ENCODE measurements at regions not wholly inside any gene's neighbourhood (a gene's known extent, or its start where the extent isn't known, plus 50 kb on each side); places are given as distances from the start of the nearest gene placed in this dataset.

DNA sequence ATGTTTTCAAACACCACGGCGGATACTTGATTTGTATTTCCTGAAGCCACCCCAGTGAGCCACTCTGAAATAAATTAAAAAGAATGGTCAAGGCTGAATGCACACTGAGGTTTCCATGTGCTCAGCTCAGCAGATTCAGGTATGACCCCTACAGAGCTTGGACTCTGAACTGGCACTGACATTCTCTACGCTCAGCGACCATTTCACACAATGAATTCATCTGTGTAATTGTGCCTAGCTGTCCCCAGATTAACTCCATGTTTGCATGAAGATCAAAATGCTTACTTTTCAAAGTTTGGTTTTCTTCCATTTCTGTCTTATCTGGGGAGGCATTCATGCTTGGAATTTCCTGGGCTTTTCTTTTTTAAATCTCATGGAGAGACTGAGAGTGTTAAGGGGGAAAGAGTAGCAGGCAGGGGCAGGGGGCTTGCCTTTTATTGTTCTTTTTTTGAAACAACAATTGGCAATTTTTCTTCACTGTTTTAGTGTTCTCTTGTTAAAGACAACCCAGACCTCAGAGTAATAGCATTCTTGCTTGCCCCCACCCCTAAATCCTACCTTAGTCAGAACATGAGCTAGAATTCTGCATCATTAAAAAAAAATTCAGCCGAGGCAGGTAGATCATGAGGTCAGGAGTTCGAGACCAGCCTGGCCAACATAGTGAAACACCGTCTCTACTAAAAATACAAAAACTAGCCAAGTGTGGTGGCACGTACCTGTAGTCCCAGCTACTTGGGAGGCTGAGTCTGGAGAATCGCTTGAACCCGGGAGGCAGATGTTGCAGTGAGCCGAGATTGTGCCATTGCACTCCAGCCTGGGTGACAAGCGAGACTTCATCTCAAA is 85.5 kb upstream of the HNF1B start:
- peak overlapping the region; percentile 74 for H3K4me2 ChIP-seq (ENCODE audit: control insufficient read depth, insufficient read depth)
- DNase-seq (ENCODE audit: low read depth, low spot score) (peak; percentile 81), FAIRE-seq (no peak), ATAC-seq (peak; percentile 80)
- no peaks in the 10 kb centered on the region for H3K9me3 ChIP-seq (replicated peaks; ENCODE audit: control insufficient read depth, insufficient read depth, low read length)
- H4K20me1 ChIP-seq (ENCODE audit: control insufficient read depth, insufficient read depth) = no peaks in the 10 kb centered on the region
- H3K9ac ChIP-seq (ENCODE audit: control insufficient read depth, insufficient read depth, low read length) = peak overlapping the region; percentile 5; the same call in 1 of the 2 replicates
- no peaks in the 10 kb centered on the region for H3K79me2 ChIP-seq (ENCODE audit: control insufficient read depth, insufficient read depth, low read length)
- WGBS (ENCODE audit: insufficient coverage, insufficient replicate concordance, low lambda C conversion rate, missing lambda C conversion rate) = 62% methylated on average over 12 of the region's 12 CpGs
- no TSS peak for BruUV-seq (replicated peaks)
- ChIA-PET POLR2A (interaction anchor here (0.8 to 1.4 kb wide), 2 partner anchors 10 to 84 kb away, joined by 4 to 5 read pairs; no protein-coding TSS in a partner anchor), SMC1A (ENCODE audit: uncharacterized antibody, unreplicated experiment) (interaction anchor here (0.7 to 7.9 kb wide), 13 partner anchors 9 to 389 kb away, joined by 3 to 48 read pairs (median 3); no protein-coding TSS in a partner anchor), CTCF (interaction anchor here (1.0 to 5.6 kb wide), 6 partner anchors 10 to 85 kb away, joined by 3 to 51 read pairs (median 9); no protein-coding TSS in a partner anchor), RAD21 (ENCODE audit: unreplicated experiment) (interaction anchor here (0.8 to 4.2 kb wide), 6 partner anchors 10 to 85 kb away, joined by 3 to 23 read pairs (median 7); no protein-coding TSS in a partner anchor)
- H3K27ac ChIP-seq (ENCODE audit: control insufficient read depth, insufficient read depth) = peak overlapping the region; percentile 79
- H3K27me3 ChIP-seq (replicated peaks in 1 of 2; ENCODE audit: control insufficient read depth in 2 of 2, insufficient read depth in 2 of 2, low read length in 1 of 2) = no peaks in the 10 kb centered on the region
- in situ Hi-C loops (cut with MboI) (loop anchor here (25.0 kb wide), 1 partner anchor 557 kb away; no protein-coding TSS in a partner anchor), intact Hi-C loops (cut with micrococcal nuclease; ENCODE audit: unreplicated experiment) (no loop called here)
- peaks cover 61% of the 10 kb centered on the region for H3K4me1 ChIP-seq (ENCODE audit: control insufficient read depth, insufficient read depth, low read length)
- peak overlapping the region; percentile 16; the same call in 1 of the 2 replicates for H3K4me3 ChIP-seq
- peak overlapping the region; percentile 52 for H2AFZ ChIP-seq (ENCODE audit: control insufficient read depth, low read depth, low read length)
- H3K36me3 ChIP-seq (ENCODE audit: control insufficient read depth in 2 of 2, insufficient read depth in 2 of 2, low read length in 1 of 2) = no peaks in the 10 kb centered on the region
- 0 out of 2 replicates have a peak, but pooled peaks have one; percentile 21 for TF ChIP-seq GATAD2B (conservative IDR thresholded peaks at IDR 0.05; ENCODE audit: low read depth)
- TF ChIP-seq RB1 (IDR thresholded peaks at IDR 0.05; ENCODE audit: borderline replicate concordance) = no peak
- no peak for TF ChIP-seq IKZF2 (IDR thresholded peaks at IDR 0.05)
- no peak; the same call in 1 of the 2 replicates for TF ChIP-seq NBN (IDR thresholded peaks at IDR 0.05)
- TF ChIP-seq, protein P1, sequence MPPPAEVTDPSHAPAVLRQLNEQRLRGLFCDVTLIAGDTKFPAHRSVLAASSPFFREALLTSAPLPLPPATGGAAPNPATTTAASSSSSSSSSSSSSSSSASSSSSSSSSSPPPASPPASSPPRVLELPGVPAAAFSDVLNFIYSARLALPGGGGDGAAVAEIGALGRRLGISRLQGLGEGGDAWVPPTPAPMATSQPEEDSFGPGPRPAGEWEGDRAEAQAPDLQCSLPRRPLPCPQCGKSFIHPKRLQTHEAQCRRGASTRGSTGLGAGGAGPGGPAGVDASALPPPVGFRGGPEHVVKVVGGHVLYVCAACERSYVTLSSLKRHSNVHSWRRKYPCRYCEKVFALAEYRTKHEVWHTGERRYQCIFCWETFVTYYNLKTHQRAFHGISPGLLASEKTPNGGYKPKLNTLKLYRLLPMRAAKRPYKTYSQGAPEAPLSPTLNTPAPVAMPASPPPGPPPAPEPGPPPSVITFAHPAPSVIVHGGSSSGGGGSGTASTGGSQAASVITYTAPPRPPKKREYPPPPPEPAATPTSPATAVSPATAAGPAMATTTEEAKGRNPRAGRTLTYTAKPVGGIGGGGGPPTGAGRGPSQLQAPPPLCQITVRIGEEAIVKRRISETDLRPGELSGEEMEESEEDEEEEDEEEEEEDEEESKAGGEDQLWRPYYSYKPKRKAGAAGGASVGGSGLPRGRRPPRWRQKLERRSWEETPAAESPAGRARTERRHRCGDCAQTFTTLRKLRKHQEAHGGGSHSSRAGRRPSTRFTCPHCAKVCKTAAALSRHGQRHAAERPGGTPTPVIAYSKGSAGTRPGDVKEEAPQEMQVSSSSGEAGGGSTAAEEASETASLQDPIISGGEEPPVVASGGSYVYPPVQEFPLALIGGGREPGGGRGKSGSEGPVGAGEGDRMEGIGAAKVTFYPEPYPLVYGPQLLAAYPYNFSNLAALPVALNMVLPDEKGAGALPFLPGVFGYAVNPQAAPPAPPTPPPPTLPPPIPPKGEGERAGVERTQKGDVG (CRISPR knock-in tag; IDR thresholded peaks at IDR 0.05) = no peak
- TF ChIP-seq TAF1 (IDR thresholded peaks at IDR 0.05; ENCODE audit: borderline replicate concordance, low read depth, low read length) = peak; percentile 60; the same call in 1 of the 2 replicates
- TF ChIP-seq MYC (IDR thresholded peaks at IDR 0.05; ENCODE audit: insufficient read depth, insufficient read length, insufficient replicate concordance, low read length, severe bottlenecking) = no peak
- no peak for TF ChIP-seq IRF4 (IDR thresholded peaks at IDR 0.05; ENCODE audit: low read depth, low read length)
- TF ChIP-seq RCOR1 (conservative IDR thresholded peaks at IDR 0.05; ENCODE audit: low read depth, low read length) = no peak
- no peak for TF ChIP-seq MEF2A (IDR thresholded peaks at IDR 0.05; ENCODE audit: insufficient read depth, low read depth, low read length)
- no peak for TF ChIP-seq TARDBP (IDR thresholded peaks at IDR 0.05; ENCODE audit: borderline replicate concordance)
- no peak for TF ChIP-seq HDAC6 (IDR thresholded peaks at IDR 0.05; ENCODE audit: unreplicated experiment)
- TF ChIP-seq ZNF217 (IDR thresholded peaks at IDR 0.05) = no peak
- TF ChIP-seq MEF2B (IDR thresholded peaks at IDR 0.05; ENCODE audit: partially characterized antibody, poor library complexity, severe bottlenecking) = no peak
- 0 out of 2 replicates have a peak, but pooled peaks have one; percentile 9 for TF ChIP-seq POLR2A (IDR thresholded peaks at IDR 0.05; ENCODE audit: low read depth, low read length)
- peak; percentile 91 for TF ChIP-seq PAX5 (IDR thresholded peaks at IDR 0.05; ENCODE audit: borderline replicate concordance, low read depth, low read length)
- no peak for TF ChIP-seq SKIL (IDR thresholded peaks at IDR 0.05; ENCODE audit: low read depth, poor library complexity, severe bottlenecking)
- TF ChIP-seq STAT1 (conservative IDR thresholded peaks at IDR 0.05) = no peak

All from GM12878 (cell line).